ENCODE measurements at regions not wholly inside any gene's neighbourhood (a gene's known extent, or its start where the extent isn't known, plus 50 kb on each side); places are given as distances from the start of the nearest gene placed in this dataset.
"Not testable (repeated sequence)": the region's sequence is repeated elsewhere in the genome, so short reads cannot be mapped to it uniquely, and the experiment has no call there.

DNA sequence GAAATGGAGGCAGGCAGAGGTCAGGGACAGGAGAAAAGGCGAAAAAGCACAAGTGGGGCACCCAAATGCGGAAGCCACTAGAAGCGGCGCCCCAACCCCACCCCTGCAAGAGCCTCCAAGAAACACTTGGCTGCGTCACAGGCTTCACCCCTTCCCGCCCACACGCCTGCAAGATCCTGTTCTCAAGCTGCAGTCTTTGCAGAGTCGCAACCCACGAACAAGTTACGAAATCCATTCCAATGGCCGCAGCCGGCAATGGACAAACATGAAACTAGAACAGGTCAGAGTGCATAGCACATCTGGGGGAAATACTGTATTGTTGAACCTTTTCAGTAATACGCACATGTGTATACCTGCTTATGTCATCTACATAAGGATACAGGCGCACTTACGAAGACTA, 103.6 kb downstream of the PSMG1 start:
- H3K9ac ChIP-seq (ENCODE audit: low read depth, low read length) = no peak overlapping the region
- peaks cover 8% of the 10 kb centered on the region for H3K4me1 ChIP-seq (ENCODE audit: control insufficient read depth, insufficient read depth, low read length)
- H3K27ac ChIP-seq (ENCODE audit: low read depth, low read length) = no peak overlapping the region
- H3K36me3 ChIP-seq (ENCODE audit: control insufficient read depth, insufficient read depth, low read length) = no peaks in the 10 kb centered on the region
- peaks cover 2% of the 10 kb centered on the region for H3K9me3 ChIP-seq (ENCODE audit: control insufficient read depth, insufficient read depth, low read length)
- no peak overlapping the region for H3K4me3 ChIP-seq (ENCODE audit: low read depth, low read length)
- H3K27me3 ChIP-seq (ENCODE audit: control insufficient read depth, insufficient read depth, low read length) = peaks cover 11% of the 10 kb centered on the region

- H3K27ac ChIP-seq (ENCODE audit: low read depth, low read length) = no peak overlapping the region
- H3K4me1 ChIP-seq (ENCODE audit: control insufficient read depth, insufficient read depth, low read length) = peaks cover 6% of the 10 kb centered on the region
- H3K9me3 ChIP-seq (ENCODE audit: control insufficient read depth, insufficient read depth, low read length) = peaks cover 4% of the 10 kb centered on the region
- H3K9ac ChIP-seq (ENCODE audit: low read depth, low read length) = no peak overlapping the region
- no peak overlapping the region for H3K4me3 ChIP-seq (ENCODE audit: low read depth, low read length)
- peaks cover 11% of the 10 kb centered on the region for H3K27me3 ChIP-seq (ENCODE audit: control insufficient read depth, insufficient read depth, low read length)
- H3K36me3 ChIP-seq (ENCODE audit: control insufficient read depth, insufficient read depth, low read length) = no peaks in the 10 kb centered on the region
Measured at GRCh38 chr21:39078322-39079065, 104.8 kb downstream of the PSMG1 start.

- Histone ChIP-seq H3K27ac (ENCODE audit: low read depth, low read length) (no peak overlapping the region), H3K4me1 (ENCODE audit: control insufficient read depth, insufficient read depth, low read length) (peaks cover 4% of the 10 kb centered on the region), H3K9ac (ENCODE audit: low read depth, low read length) (no peak overlapping the region), H3K9me3 (ENCODE audit: control insufficient read depth, insufficient read depth, low read length) (peaks cover 4% of the 10 kb centered on the region), H3K27me3 (ENCODE audit: control insufficient read depth, insufficient read depth, low read length) (peaks cover 11% of the 10 kb centered on the region), H3K36me3 (ENCODE audit: control insufficient read depth, insufficient read depth, low read length) (no peaks in the 10 kb centered on the region), H3K4me3 (ENCODE audit: low read depth, low read length) (no peak overlapping the region)
Measured at GRCh38 chr21:39077876-39078275, 105.4 kb downstream of the PSMG1 start.

DNA sequence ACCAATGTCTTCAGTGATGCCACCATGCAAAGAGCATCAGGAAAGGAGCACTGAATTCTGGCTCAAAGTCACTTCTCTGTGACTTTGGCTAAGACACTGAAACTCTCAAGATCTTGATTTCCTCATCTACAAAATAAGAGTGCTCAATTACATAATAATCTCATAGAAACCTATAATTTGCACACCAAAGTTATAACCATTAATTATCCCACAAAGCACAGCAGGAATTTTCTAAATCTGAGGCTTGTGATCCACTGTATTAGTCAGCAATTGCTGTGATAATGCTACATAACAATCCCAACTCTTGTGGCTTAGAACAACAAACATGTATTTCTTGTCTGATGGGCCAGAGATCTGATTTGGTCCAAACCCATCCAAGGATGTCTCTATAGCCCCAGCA, 108.7 kb downstream of the PSMG1 start:
- H3K27me3 ChIP-seq (ENCODE audit: control insufficient read depth, insufficient read depth, low read length) = peaks cover 11% of the 10 kb centered on the region
- peaks cover 4% of the 10 kb centered on the region for H3K9me3 ChIP-seq (ENCODE audit: control insufficient read depth, insufficient read depth, low read length)
- H3K36me3 ChIP-seq (ENCODE audit: control insufficient read depth, insufficient read depth, low read length) = no peaks in the 10 kb centered on the region
- no peaks in the 10 kb centered on the region for H3K4me1 ChIP-seq (ENCODE audit: control insufficient read depth, insufficient read depth, low read length)
- no peak overlapping the region for H3K9ac ChIP-seq (ENCODE audit: low read depth, low read length)
- no peak overlapping the region for H3K4me3 ChIP-seq (ENCODE audit: low read depth, low read length)
- H3K27ac ChIP-seq (ENCODE audit: low read depth, low read length) = no peak overlapping the region

GRCh38 chr21:39073717-39074116, 109.5 kb downstream of the PSMG1 start:
- peaks cover 11% of the 10 kb centered on the region for H3K27me3 ChIP-seq (ENCODE audit: control insufficient read depth, insufficient read depth, low read length)
- no peak overlapping the region for H3K27ac ChIP-seq (ENCODE audit: low read depth, low read length)
- H3K9ac ChIP-seq (ENCODE audit: low read depth, low read length) = no peak overlapping the region
- peaks cover 4% of the 10 kb centered on the region for H3K9me3 ChIP-seq (ENCODE audit: control insufficient read depth, insufficient read depth, low read length)
- no peak overlapping the region for H3K4me3 ChIP-seq (ENCODE audit: low read depth, low read length)
- H3K36me3 ChIP-seq (ENCODE audit: control insufficient read depth, insufficient read depth, low read length) = no peaks in the 10 kb centered on the region
- no peaks in the 10 kb centered on the region for H3K4me1 ChIP-seq (ENCODE audit: control insufficient read depth, insufficient read depth, low read length)

GRCh38 chr21:39073063-39073462, 110.2 kb downstream of the PSMG1 start:
- Histone ChIP-seq H3K4me3 (ENCODE audit: low read depth, low read length) (no peak overlapping the region), H3K9ac (ENCODE audit: low read depth, low read length) (no peak overlapping the region), H3K27ac (ENCODE audit: low read depth, low read length) (no peak overlapping the region), H3K36me3 (ENCODE audit: control insufficient read depth, insufficient read depth, low read length) (no peaks in the 10 kb centered on the region), H3K9me3 (ENCODE audit: control insufficient read depth, insufficient read depth, low read length) (peaks cover 4% of the 10 kb centered on the region), H3K27me3 (ENCODE audit: control insufficient read depth, insufficient read depth, low read length) (peaks cover 11% of the 10 kb centered on the region), H3K4me1 (ENCODE audit: control insufficient read depth, insufficient read depth, low read length) (no peaks in the 10 kb centered on the region)

DNA sequence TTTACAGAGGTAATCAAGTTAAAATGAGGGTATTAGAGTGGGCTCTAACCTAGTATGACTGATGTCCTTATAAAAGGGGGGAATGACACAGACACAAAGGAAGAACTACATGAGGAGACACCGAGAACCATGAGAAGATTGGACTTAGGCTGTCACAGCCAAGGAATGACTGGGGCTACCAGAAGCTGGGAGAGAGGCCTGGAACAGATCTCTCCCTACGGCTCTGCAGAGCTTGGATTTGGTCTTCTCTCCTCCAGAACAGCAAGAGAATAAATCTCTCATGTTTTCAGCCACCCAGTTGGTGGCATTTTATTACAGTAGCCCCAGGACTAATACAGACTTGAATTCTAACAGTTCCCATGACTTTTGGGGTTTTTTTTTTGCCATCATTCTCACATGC, 110.8 kb downstream of the PSMG1 start:
- Histone ChIP-seq H3K9ac (ENCODE audit: low read depth, low read length) (no peak overlapping the region), H3K9me3 (ENCODE audit: control insufficient read depth, insufficient read depth, low read length) (peaks cover 4% of the 10 kb centered on the region), H3K27me3 (ENCODE audit: control insufficient read depth, insufficient read depth, low read length) (peaks cover 10% of the 10 kb centered on the region), H3K27ac (ENCODE audit: low read depth, low read length) (no peak overlapping the region), H3K36me3 (ENCODE audit: control insufficient read depth, insufficient read depth, low read length) (no peaks in the 10 kb centered on the region), H3K4me3 (ENCODE audit: low read depth, low read length) (no peak overlapping the region), H3K4me1 (ENCODE audit: control insufficient read depth, insufficient read depth, low read length) (no peaks in the 10 kb centered on the region)

DNA sequence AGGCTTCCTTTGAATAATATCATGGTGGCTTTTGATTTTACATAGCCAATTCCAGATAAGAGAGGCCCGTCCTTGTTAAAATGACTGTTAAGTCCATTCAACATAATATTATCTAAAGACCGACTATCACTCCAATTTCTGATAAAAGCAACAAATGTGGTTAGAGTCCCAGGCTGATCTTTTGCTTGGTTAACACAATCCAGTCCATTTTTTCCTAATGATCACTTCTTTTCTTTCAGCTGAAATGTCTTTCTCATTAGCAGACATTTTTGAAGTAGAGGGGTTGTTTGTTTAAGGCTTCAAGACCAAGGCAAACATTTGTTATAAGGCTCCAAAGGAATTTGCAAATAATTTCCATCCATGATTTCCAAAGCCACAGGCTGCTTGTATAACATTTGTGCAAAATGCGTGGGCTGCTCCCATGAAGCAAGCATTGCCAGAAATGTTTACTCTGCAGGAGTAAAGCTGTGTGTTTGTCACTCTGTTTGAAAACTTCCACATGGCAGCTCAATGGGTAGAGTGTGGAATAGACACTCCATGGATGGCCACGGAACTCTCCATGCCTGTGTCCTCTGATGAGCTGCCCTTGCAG, 111.5 kb downstream of the PSMG1 start:
- no peak overlapping the region for H3K4me3 ChIP-seq (ENCODE audit: low read depth, low read length)
- no peak overlapping the region for H3K9ac ChIP-seq (ENCODE audit: low read depth, low read length)
- no peaks in the 10 kb centered on the region for H3K4me1 ChIP-seq (ENCODE audit: control insufficient read depth, insufficient read depth, low read length)
- H3K36me3 ChIP-seq (ENCODE audit: control insufficient read depth, insufficient read depth, low read length) = no peaks in the 10 kb centered on the region
- H3K9me3 ChIP-seq (ENCODE audit: control insufficient read depth, insufficient read depth, low read length) = peaks cover 4% of the 10 kb centered on the region
- no peak overlapping the region for H3K27ac ChIP-seq (ENCODE audit: low read depth, low read length)
- peaks cover 6% of the 10 kb centered on the region; the same call in 1 of the 2 replicates for H3K27me3 ChIP-seq (ENCODE audit: control insufficient read depth, insufficient read depth, low read length)

DNA sequence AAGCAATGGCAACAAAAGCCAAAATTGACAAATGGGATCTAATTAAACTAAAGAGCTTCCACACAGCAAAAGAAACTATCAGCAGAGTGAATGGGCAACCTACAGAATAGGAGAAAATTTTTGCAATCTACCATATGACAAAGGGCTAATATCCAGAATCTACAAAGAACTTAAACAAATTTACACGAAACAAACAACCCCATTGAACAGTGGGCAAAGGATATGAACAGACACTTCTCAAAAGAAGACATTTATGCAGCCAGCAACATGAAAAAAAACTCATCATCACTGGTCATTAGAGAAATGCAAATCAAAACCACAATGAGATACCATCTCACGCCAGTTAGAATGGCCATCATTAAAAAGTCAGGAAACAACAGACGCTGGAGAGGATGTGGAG, 113.4 kb downstream of the PSMG1 start:
- H3K4me3 ChIP-seq (ENCODE audit: low read depth, low read length); H3K27me3 ChIP-seq (ENCODE audit: control insufficient read depth, insufficient read depth, low read length); H3K9ac ChIP-seq (ENCODE audit: low read depth, low read length): not testable (repeated sequence)

GRCh38 chr21:39066829-39067780, 116.1 kb downstream of the PSMG1 start:
- no peaks in the 10 kb centered on the region for H3K27me3 ChIP-seq (ENCODE audit: control insufficient read depth, insufficient read depth, low read length)
- no peak overlapping the region for H3K27ac ChIP-seq (ENCODE audit: low read depth, low read length)
- H3K4me1 ChIP-seq (ENCODE audit: control insufficient read depth, insufficient read depth, low read length) = no peaks in the 10 kb centered on the region
- H3K4me3 ChIP-seq (ENCODE audit: low read depth, low read length) = no peak overlapping the region
- no peaks in the 10 kb centered on the region for H3K36me3 ChIP-seq (ENCODE audit: control insufficient read depth, insufficient read depth, low read length)
- H3K9ac ChIP-seq (ENCODE audit: low read depth, low read length) = no peak overlapping the region
- H3K9me3 ChIP-seq (ENCODE audit: control insufficient read depth, insufficient read depth, low read length) = peaks cover 9% of the 10 kb centered on the region; the same call in 1 of the 2 replicates

More for the DNA sequence above, 113.4 kb downstream of the PSMG1 start:
- H3K36me3 ChIP-seq (ENCODE audit: control insufficient read depth, insufficient read depth, low read length); H3K9me3 ChIP-seq (ENCODE audit: control insufficient read depth, insufficient read depth, low read length); H3K4me1 ChIP-seq (ENCODE audit: control insufficient read depth, insufficient read depth, low read length); H3K27ac ChIP-seq (ENCODE audit: low read depth, low read length): not testable (repeated sequence)

GRCh38 chr21:39065917-39066316, 117.3 kb downstream of the PSMG1 start:
- no peaks in the 10 kb centered on the region for H3K36me3 ChIP-seq (ENCODE audit: control insufficient read depth, insufficient read depth, low read length)
- no peak overlapping the region for H3K9ac ChIP-seq (ENCODE audit: low read depth, low read length)
- no peak overlapping the region for H3K27ac ChIP-seq (ENCODE audit: low read depth, low read length)
- no peaks in the 10 kb centered on the region for H3K27me3 ChIP-seq (ENCODE audit: control insufficient read depth, insufficient read depth, low read length)
- H3K9me3 ChIP-seq (ENCODE audit: control insufficient read depth, insufficient read depth, low read length) = peaks cover 9% of the 10 kb centered on the region; the same call in 1 of the 2 replicates
- H3K4me3 ChIP-seq (ENCODE audit: low read depth, low read length) = no peak overlapping the region
- H3K4me1 ChIP-seq (ENCODE audit: control insufficient read depth, insufficient read depth, low read length) = no peaks in the 10 kb centered on the region

Data from HUES48 (cell line).